ENCODE measurements at regions not wholly inside any gene's neighbourhood (a gene's known extent, or its start where the extent isn't known, plus 50 kb on each side); places are given as distances from the start of the nearest gene placed in this dataset.

DNA sequence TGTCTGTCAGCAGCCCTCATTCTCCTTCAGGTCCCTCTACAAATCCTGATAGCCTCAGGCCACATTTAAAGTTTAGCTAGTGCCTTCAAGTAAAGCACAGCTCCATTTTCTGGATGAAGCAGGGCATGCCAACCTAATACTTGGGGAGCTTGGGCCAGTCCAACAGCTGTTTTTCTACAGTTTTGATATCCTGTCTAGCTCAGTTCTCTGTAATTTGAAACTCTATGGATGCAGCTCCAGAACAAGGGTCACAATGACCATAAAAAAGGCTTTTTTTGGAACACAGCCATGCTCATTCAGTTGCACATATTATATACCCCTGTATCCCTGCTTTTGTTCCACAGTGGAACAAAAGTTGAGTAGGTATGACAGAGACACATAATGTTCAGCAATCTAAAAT lies 373.5 kb downstream of the SUCLG1 start:
- Histone ChIP-seq H3K36me3 (ENCODE audit: low read depth, missing control alignments) (no peaks in the 10 kb centered on the region), H3K27ac (no peak overlapping the region), H3K4me3 (no peak overlapping the region), H3K27me3 (no peaks in the 10 kb centered on the region), H3K4me1 (no peaks in the 10 kb centered on the region), H3K9me3 (no peaks in the 10 kb centered on the region)
- TF ChIP-seq, protein P1, sequence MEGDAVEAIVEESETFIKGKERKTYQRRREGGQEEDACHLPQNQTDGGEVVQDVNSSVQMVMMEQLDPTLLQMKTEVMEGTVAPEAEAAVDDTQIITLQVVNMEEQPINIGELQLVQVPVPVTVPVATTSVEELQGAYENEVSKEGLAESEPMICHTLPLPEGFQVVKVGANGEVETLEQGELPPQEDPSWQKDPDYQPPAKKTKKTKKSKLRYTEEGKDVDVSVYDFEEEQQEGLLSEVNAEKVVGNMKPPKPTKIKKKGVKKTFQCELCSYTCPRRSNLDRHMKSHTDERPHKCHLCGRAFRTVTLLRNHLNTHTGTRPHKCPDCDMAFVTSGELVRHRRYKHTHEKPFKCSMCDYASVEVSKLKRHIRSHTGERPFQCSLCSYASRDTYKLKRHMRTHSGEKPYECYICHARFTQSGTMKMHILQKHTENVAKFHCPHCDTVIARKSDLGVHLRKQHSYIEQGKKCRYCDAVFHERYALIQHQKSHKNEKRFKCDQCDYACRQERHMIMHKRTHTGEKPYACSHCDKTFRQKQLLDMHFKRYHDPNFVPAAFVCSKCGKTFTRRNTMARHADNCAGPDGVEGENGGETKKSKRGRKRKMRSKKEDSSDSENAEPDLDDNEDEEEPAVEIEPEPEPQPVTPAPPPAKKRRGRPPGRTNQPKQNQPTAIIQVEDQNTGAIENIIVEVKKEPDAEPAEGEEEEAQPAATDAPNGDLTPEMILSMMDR (IDR thresholded peaks at IDR 0.05), result no peak
- TF ChIP-seq POLR2A (IDR thresholded peaks at IDR 0.05), result no peak
- DNase-seq, result no peak
- intact Hi-C loops (cut with DNase I; ENCODE audit: low total_unique reads), result no loop called here

DNA sequence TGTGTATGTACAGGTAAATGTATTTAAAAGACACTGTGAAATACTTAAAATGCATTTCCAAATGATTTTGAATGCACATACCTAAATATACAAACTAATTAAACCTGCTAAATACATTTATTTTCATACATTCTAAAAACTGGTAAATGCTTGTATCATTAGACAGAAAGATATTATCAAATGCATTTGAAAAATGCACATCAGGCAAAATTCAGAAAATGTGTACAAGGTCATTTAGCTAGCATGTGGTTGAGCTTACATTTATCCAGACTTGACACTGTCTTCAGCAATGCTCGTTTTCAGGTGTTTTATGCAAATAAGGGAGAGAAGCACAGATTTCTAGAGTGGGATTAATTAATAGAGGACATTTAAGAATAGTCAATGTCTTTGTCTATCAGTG lies 374.2 kb downstream of the SUCLG1 start:
- Histone ChIP-seq H3K4me3 (no peak overlapping the region), H3K27me3 (no peaks in the 10 kb centered on the region)

DNA sequence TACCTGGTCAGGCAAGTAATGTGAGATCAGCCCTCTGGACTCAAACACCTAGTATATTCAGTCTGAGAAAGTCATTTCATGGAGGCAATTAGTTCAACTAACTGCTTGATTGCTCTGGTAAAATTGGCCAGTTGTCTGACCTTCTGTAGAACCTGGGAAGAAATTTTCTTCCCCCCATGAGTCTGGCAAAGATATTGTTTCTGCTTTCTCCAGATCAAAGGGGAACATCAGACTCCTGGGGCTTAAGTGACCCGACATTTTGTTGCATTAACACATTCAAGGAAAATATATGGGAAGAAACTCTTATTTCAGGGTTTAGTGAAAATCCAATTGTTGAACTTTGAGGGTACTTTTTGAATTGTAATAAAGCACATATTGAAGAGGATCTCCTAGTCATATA lies 375.1 kb downstream of the SUCLG1 start:
- no peak for DNase-seq
- H3K27ac ChIP-seq, result no peak overlapping the region
- H3K4me3 ChIP-seq, result no peak overlapping the region
- H3K36me3 ChIP-seq (ENCODE audit: low read depth, missing control alignments), result no peaks in the 10 kb centered on the region
- TF ChIP-seq, protein P1 (IDR thresholded peaks at IDR 0.05), result no peak
- TF ChIP-seq POLR2A (IDR thresholded peaks at IDR 0.05), result no peak
- no peaks in the 10 kb centered on the region for H3K27me3 ChIP-seq
- no peaks in the 10 kb centered on the region for H3K9me3 ChIP-seq
- H3K4me1 ChIP-seq, result no peaks in the 10 kb centered on the region
- WGBS, 2 donors, result 70 to 91% methylated on average over 1 of the region's 1 CpG
- intact Hi-C loops (cut with DNase I; ENCODE audit: low total_unique reads), result no loop called here

More for the DNA sequence above, 374.2 kb downstream of the SUCLG1 start:
- Histone ChIP-seq H3K4me1 (no peaks in the 10 kb centered on the region), H3K36me3 (ENCODE audit: low read depth, missing control alignments) (no peaks in the 10 kb centered on the region), H3K27ac (no peak overlapping the region), H3K9me3 (no peaks in the 10 kb centered on the region)
- no peak for TF ChIP-seq POLR2A (IDR thresholded peaks at IDR 0.05)
- TF ChIP-seq, protein P1 (IDR thresholded peaks at IDR 0.05), result no peak
- intact Hi-C loops (cut with DNase I; ENCODE audit: low total_unique reads), result no loop called here
- DNase-seq, result no peak
- 39 to 45% methylated on average over 1 of the region's 1 CpG for WGBS, 2 donors

DNA sequence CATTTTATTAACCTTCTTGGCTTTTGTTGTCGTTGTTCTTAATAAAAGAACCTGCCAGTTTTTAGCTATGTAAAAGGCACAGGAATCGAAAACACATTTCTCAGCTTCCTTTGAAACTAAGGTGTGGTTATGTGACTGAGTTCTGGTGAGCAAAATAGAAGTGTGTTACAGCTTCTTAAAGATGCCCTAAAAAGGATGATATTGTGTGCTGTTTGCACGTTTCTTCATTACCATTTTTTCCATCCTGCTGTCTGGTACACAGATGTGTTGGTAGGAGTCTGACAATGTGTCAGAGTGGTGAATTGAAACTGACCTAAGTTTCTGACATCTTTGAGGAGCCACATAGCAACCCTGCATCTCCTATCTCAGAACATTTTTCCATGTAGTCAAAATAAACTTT lies 380.6 kb downstream of the SUCLG1 start:
- no peaks in the 10 kb centered on the region for H3K36me3 ChIP-seq (ENCODE audit: low read depth, missing control alignments)
- no peak for DNase-seq
- no peaks in the 10 kb centered on the region for H3K4me1 ChIP-seq
- no peaks in the 10 kb centered on the region for H3K27me3 ChIP-seq
- no peak overlapping the region for H3K4me3 ChIP-seq
- H3K27ac ChIP-seq, result no peak overlapping the region
- H3K9me3 ChIP-seq, result no peaks in the 10 kb centered on the region
- intact Hi-C loops (cut with DNase I; ENCODE audit: low total_unique reads), result no loop called here
- WGBS, 2 donors, result 87 to 88% methylated on average over 3 of the region's 3 CpGs
- no peak for TF ChIP-seq POLR2A (IDR thresholded peaks at IDR 0.05)
- TF ChIP-seq, protein P1 (IDR thresholded peaks at IDR 0.05), result no peak

DNA sequence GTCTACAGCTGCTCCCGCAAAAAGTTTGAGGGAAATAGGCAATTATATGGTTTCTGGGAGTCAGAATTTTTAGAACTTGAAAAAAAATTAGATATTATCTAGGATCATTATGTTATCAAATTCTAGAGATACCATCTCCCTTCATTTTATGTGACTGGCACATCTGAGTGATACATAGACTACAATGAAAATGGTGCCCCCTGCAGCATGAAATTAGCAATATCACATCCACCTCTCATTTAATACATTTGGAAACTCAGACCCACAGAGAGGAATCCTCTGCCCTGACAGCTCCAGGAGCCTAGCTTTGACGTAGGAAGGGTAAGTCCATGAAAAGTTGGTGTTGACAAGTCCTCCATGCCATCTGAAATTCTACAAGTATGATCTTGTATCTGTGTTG lies 381.6 kb downstream of the SUCLG1 start:
- DNase-seq, result peak; percentile 65
- Histone ChIP-seq H3K27ac (no peak overlapping the region), H3K27me3 (no peaks in the 10 kb centered on the region), H3K4me3 (no peak overlapping the region), H3K36me3 (ENCODE audit: low read depth, missing control alignments) (no peaks in the 10 kb centered on the region), H3K4me1 (no peaks in the 10 kb centered on the region), H3K9me3 (no peaks in the 10 kb centered on the region)
- TF ChIP-seq, protein P1 (IDR thresholded peaks at IDR 0.05), result peak in 1 of 3 experiments; percentile 28
- no peak for TF ChIP-seq POLR2A (IDR thresholded peaks at IDR 0.05)
- intact Hi-C loops (cut with DNase I; ENCODE audit: low total_unique reads), result no loop called here
- WGBS, 2 donors, result 71 to 74% methylated on average over 2 of the region's 2 CpGs

All from testis (tissue), 2 donors.